ENCODE measurements at regions not wholly inside any gene's neighbourhood (a gene's known extent, or its start where the extent isn't known, plus 50 kb on each side); places are given as distances from the start of the nearest gene placed in this dataset.

DNA sequence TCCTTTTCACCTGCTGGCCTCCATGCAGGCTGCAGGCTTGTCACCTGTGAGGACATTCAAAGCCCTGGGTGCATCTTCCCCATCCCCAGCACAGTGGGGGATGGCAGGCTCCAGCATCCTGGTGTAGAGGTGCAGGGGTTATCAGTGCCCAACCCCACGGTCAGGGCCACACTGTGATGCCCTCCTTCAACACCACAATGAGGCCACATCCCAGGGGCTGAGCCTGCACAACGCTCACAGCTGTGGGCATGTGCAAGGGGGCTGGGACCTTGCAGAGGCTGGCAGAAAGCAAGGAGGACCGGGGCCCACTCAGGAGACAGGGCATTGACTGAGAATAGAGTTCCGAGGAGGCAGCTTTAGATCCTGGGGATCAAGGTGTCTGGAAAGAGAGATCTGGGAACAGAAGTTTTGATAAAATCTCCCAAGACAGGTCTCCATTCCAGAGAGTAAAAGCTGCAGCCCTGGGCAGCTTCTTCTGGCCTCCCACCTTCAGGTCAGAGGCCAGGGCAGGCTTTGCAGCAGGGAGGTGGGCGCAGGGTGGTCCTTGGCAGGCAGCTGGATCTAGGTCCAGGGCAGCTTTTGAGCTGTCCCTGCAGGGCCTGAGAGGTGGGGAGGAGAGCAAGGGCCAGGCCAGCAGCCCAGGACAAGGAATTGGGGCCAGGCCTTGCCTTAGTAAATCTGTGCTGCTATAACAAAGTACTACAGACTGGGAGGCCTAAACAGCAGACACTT is 250.8 kb upstream of the B3GAT1 start:
- DNase-seq (ENCODE audit: low read depth, low spot score): no peak
- H2AFZ ChIP-seq (ENCODE audit: low read depth, low read length, poor library complexity, severe bottlenecking): no peak overlapping the region
- no peaks in the 10 kb centered on the region for H3K9me2 ChIP-seq (ENCODE audit: insufficient read depth)
- no peak overlapping the region for H3K4me2 ChIP-seq (ENCODE audit: low read length)
- no peaks in the 10 kb centered on the region for H3K36me3 ChIP-seq (ENCODE audit: control insufficient read depth in 1 of 2, insufficient read depth in 2 of 2, low read length in 2 of 2)
- H3K27me3 ChIP-seq (ENCODE audit: insufficient read depth, low read length): peaks cover 19% of the 10 kb centered on the region; the same call in 1 of the 2 replicates
- no TSS peak for BruUV-seq (replicated peaks)
- no peak for TF ChIP-seq CEBPB (IDR thresholded peaks at IDR 0.05; ENCODE audit: low read depth)
- TF ChIP-seq, protein P1, sequence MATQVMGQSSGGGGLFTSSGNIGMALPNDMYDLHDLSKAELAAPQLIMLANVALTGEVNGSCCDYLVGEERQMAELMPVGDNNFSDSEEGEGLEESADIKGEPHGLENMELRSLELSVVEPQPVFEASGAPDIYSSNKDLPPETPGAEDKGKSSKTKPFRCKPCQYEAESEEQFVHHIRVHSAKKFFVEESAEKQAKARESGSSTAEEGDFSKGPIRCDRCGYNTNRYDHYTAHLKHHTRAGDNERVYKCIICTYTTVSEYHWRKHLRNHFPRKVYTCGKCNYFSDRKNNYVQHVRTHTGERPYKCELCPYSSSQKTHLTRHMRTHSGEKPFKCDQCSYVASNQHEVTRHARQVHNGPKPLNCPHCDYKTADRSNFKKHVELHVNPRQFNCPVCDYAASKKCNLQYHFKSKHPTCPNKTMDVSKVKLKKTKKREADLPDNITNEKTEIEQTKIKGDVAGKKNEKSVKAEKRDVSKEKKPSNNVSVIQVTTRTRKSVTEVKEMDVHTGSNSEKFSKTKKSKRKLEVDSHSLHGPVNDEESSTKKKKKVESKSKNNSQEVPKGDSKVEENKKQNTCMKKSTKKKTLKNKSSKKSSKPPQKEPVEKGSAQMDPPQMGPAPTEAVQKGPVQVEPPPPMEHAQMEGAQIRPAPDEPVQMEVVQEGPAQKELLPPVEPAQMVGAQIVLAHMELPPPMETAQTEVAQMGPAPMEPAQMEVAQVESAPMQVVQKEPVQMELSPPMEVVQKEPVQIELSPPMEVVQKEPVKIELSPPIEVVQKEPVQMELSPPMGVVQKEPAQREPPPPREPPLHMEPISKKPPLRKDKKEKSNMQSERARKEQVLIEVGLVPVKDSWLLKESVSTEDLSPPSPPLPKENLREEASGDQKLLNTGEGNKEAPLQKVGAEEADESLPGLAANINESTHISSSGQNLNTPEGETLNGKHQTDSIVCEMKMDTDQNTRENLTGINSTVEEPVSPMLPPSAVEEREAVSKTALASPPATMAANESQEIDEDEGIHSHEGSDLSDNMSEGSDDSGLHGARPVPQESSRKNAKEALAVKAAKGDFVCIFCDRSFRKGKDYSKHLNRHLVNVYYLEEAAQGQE (IDR thresholded peaks at IDR 0.05; ENCODE audit: low read depth): no peak
- no peak for TF ChIP-seq TCF7L2 (IDR thresholded peaks at IDR 0.05; ENCODE audit: borderline replicate concordance, extremely low read depth, insufficient read depth, insufficient read length)
- TF ChIP-seq, protein P2, sequence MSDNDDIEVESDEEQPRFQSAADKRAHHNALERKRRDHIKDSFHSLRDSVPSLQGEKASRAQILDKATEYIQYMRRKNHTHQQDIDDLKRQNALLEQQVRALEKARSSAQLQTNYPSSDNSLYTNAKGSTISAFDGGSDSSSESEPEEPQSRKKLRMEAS (IDR thresholded peaks at IDR 0.05): no peak
- no peak for TF ChIP-seq SIN3A (IDR thresholded peaks at IDR 0.05; ENCODE audit: low read depth)
- TF ChIP-seq RAD21 (IDR thresholded peaks at IDR 0.05; ENCODE audit: low read depth): no peak
- TF ChIP-seq, protein P3, sequence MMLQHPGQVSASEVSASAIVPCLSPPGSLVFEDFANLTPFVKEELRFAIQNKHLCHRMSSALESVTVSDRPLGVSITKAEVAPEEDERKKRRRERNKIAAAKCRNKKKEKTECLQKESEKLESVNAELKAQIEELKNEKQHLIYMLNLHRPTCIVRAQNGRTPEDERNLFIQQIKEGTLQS (IDR thresholded peaks at IDR 0.05): no peak
- TF ChIP-seq CTCF (IDR thresholded peaks at IDR 0.05 in 2 of 3, conservative IDR thresholded peaks at IDR 0.05 in 1 of 3; ENCODE audit: borderline replicate concordance in 1 of 3, insufficient read depth in 1 of 3, low read depth in 2 of 3, low read length in 2 of 3): no peak
- TF ChIP-seq SRF (IDR thresholded peaks at IDR 0.05; ENCODE audit: low read depth): no peak
- TF ChIP-seq ELF1 (IDR thresholded peaks at IDR 0.05; ENCODE audit: borderline replicate concordance, low read depth): no peak
- TF ChIP-seq EGR1 (IDR thresholded peaks at IDR 0.05; ENCODE audit: low read depth): no peak
- TF ChIP-seq EZH2 (IDR thresholded peaks at IDR 0.05): no peak
- TF ChIP-seq FOSL1 (IDR thresholded peaks at IDR 0.05; ENCODE audit: low read depth): no peak
- TF ChIP-seq POLR2A (IDR thresholded peaks at IDR 0.05; ENCODE audit: borderline replicate concordance, extremely low read depth, insufficient read depth, insufficient read length): no peak
- TF ChIP-seq SP1 (IDR thresholded peaks at IDR 0.05; ENCODE audit: low read depth): no peak
- no peak for TF ChIP-seq EZH2phosphoT487 (IDR thresholded peaks at IDR 0.05; ENCODE audit: borderline replicate concordance)
- TF ChIP-seq YY1 (IDR thresholded peaks at IDR 0.05; ENCODE audit: extremely low read depth, insufficient replicate concordance, low read depth, low read length): no peak
- no peak for TF ChIP-seq POLR2AphosphoS5 (IDR thresholded peaks at IDR 0.05; ENCODE audit: low read depth, low read length)
- no peak for TF ChIP-seq ZBTB33 (IDR thresholded peaks at IDR 0.05; ENCODE audit: extremely low read depth, insufficient replicate concordance, low read length)
- H4K20me1 ChIP-seq (ENCODE audit: insufficient read depth): no peaks in the 10 kb centered on the region
- H3K4me3 ChIP-seq (replicated peaks in 1 of 2; ENCODE audit: low read depth in 1 of 2, low read length in 2 of 2): no peak overlapping the region
- CTCF ChIA-PET: no interaction called here
- H3K9ac ChIP-seq (ENCODE audit: low read length): no peak overlapping the region
- no peaks in the 10 kb centered on the region for H3K9me3 ChIP-seq (ENCODE audit: control insufficient read depth in 1 of 2, insufficient read depth in 1 of 2, low read depth in 1 of 2, low read length in 2 of 2)
- no peak overlapping the region for H3K27ac ChIP-seq (ENCODE audit: low read depth, low read length)
- no peaks in the 10 kb centered on the region for H3K79me2 ChIP-seq (ENCODE audit: insufficient read depth, low read length)
- intact Hi-C loops (cut with micrococcal nuclease): no loop called here
- peaks cover 0 to under 1% of the 10 kb centered on the region in 2 experiments; a peak in 1 of 4 replicates for H3K4me1 ChIP-seq (ENCODE audit: control insufficient read depth in 1 of 2, insufficient read depth in 2 of 2, low read length in 2 of 2)
- RAD21 ChIA-PET (ENCODE audit: low non-redundant PET in 1 of 2, low total read pairs in 2 of 2, uncharacterized antibody in 2 of 2, unreplicated experiment in 2 of 2): no interaction called here
- ATAC-seq: no peak
- POLR2A ChIA-PET: no interaction called here

All from HCT116 (cell line).